ENCODE measurements at regions not wholly inside any gene's neighbourhood (a gene's known extent, or its start where the extent isn't known, plus 50 kb on each side); places are given as distances from the start of the nearest gene placed in this dataset.
"Not testable (repeated sequence)": the region's sequence is repeated elsewhere in the genome, so short reads cannot be mapped to it uniquely, and the experiment has no call there.

DNA sequence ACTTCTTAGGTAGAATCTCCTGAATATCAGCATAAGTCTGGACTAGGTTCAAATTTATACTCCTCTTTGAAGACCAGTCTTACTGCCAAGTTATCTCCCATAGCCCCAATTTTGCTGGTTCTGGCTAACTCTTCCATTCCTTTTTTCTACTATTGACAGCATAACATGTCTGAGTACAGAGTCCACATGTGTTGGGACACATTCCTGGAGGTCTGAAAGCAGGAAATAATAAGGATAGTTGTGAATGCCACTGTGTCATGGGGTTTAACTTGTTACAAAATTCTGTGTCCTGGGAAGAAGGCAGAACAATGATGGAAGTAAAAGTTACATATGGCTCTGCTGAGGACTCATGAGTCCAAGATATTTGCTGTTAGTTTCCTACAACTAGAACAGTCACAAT, 57.4 kb upstream of the ZBTB20 start:
- no peaks in the 10 kb centered on the region for H3K9me3 ChIP-seq (replicated peaks in 1 of 11)
- H3K4me1 ChIP-seq: no peaks in the 10 kb centered on the region
- H3K27me3 ChIP-seq: no peaks in the 10 kb centered on the region
- H3K36me3 ChIP-seq: no peaks in the 10 kb centered on the region
- H3K4me3 ChIP-seq: no peak overlapping the region
- no peak for TF ChIP-seq Cebpa-rat (IDR thresholded peaks at IDR 0.05)
- no peak overlapping the region for H3K27ac ChIP-seq
- H4K20me1 ChIP-seq: no peaks in the 10 kb centered on the region
- H3K9ac ChIP-seq: no peak overlapping the region
- H3K4me2 ChIP-seq: no peak overlapping the region

DNA sequence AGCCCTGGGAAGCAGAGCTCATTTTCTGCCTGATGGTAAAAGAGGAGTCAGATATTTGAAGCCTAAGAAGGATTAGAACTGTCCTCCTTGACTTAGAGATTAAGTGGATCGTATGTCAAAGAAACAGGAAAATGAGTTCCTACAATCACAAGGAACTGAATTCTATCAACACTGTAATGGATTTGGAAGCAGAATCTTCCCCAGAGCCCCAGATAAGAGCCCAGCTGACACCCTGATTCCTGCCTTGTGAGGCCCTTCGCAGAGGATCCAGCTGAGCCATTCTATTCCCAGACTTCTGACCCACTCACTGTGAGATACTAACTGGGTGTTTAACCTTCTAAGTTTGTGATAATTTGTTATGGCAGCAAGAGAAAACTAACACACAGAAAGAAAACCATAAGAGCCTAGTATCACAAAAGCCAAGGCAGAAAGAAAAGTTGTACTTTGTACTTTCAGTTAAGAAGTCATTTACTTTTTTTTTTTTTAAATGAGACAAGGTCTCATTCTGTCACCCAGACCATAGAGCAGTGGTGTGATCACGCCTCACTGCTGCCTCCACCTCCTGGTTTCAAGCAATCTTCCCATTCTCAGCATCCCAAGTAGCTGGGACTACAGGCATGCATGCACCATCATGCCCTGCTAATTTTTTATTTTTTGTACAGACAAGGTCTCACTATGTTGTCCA, 61.1 kb upstream of the ZBTB20 start:
- Histone ChIP-seq H3K4me2 (no peak overlapping the region), H3K9ac (no peak overlapping the region), H3K9me3 (replicated peaks in 1 of 11) (no peaks in the 10 kb centered on the region), H3K4me3 (no peak overlapping the region), H3K27ac (no peak overlapping the region), H4K20me1 (no peaks in the 10 kb centered on the region), H3K4me1 (peaks cover 0 to 13% (median 0%) of the 10 kb centered on the region in 10 experiments; a peak in 1 of 20 replicates), H3K27me3 (no peaks in the 10 kb centered on the region), H3K36me3 (no peaks in the 10 kb centered on the region)
- TF ChIP-seq Cebpa-rat (IDR thresholded peaks at IDR 0.05): no peak

DNA sequence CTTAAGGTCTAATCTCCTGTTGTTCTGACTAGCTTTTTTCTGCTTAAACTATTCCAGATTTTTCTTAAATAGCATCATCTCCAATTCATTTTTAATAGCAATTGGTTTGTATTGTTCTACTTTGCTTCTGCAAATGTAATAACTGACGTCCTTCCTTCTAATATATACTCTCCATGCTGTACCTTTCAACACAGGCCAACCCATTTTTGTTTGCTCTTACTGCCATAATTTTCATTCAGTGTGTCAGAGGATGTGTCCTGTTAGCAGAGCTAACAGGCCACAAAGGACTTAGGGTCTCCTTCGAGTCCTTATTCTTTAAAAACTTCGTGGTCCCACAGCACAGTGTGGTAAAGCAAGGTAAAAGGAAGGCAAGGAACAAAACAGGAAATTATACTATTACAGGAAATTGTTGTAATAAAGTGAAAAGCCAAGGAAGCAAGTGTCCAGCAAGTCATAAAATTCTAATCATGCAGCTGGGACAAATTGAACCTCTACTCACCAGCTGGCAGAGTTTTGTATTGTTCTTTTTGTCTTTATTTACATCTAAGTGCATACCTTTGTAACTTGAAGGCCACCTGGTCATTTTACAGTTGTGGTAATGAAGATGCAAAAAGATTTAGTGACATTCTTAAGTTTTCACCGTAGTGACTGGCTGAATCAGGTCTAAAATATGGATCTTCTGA, 64.9 kb upstream of the ZBTB20 start:
- H3K4me1 ChIP-seq: peaks cover 0 to 13% (median 0%) of the 10 kb centered on the region in 10 experiments; a peak in 1 of 20 replicates
- no peaks in the 10 kb centered on the region for H3K27me3 ChIP-seq
- H4K20me1 ChIP-seq: no peaks in the 10 kb centered on the region
- no peaks in the 10 kb centered on the region for H3K9me3 ChIP-seq (replicated peaks in 1 of 11)
- no peak for TF ChIP-seq Cebpa-rat (IDR thresholded peaks at IDR 0.05)
- H3K36me3 ChIP-seq: no peaks in the 10 kb centered on the region
- H3K27ac ChIP-seq: no peak overlapping the region
- H3K9ac ChIP-seq: no peak overlapping the region
- H3K4me2 ChIP-seq: no peak overlapping the region
- no peak overlapping the region for H3K4me3 ChIP-seq

GRCh38 chr3:115212615-115213014, 65.5 kb upstream of the ZBTB20 start:
- Histone ChIP-seq H3K36me3 (no peaks in the 10 kb centered on the region), H3K9ac (no peak overlapping the region), H3K27ac (no peak overlapping the region), H3K4me2 (no peak overlapping the region), H3K9me3 (replicated peaks in 1 of 11) (no peaks in the 10 kb centered on the region), H4K20me1 (no peaks in the 10 kb centered on the region), H3K4me3 (no peak overlapping the region), H3K4me1 (peaks cover 0 to 13% (median 0%) of the 10 kb centered on the region in 10 experiments; a peak in 2 of 20 replicates), H3K27me3 (no peaks in the 10 kb centered on the region)
- no peak for TF ChIP-seq Cebpa-rat (IDR thresholded peaks at IDR 0.05)

DNA sequence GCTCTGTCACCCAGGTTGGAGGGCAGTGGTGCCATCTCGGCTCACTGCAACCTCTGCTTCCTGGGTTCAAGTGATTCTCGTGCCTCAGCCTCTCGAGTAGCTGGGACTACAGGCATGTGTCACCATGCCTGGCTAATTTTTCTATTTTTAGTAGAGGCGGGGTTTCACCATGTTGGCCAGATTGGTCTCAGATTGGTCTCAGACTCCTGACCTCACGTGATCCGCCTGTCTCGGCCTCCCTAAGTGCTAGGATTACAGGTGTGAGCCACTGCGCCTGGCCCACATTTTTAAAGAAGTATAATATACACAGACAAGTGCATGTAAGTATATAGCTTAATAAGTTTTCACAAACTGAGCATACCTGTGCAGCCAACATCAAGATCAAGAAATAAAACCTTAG, 66.0 kb upstream of the ZBTB20 start:
- not testable (repeated sequence) for H3K27me3 ChIP-seq; H3K4me2 ChIP-seq; H3K9ac ChIP-seq; H4K20me1 ChIP-seq; H3K4me3 ChIP-seq; H3K27ac ChIP-seq; H3K36me3 ChIP-seq; H3K9me3 ChIP-seq (replicated peaks in 1 of 11)
- H3K4me1 ChIP-seq: peaks cover 0 to 17% (median 0%) of the 10 kb centered on the region in 10 experiments; a peak in 4 of 20 replicates

GRCh38 chr3:115217292-115217677, 70.2 kb upstream of the ZBTB20 start:
- Histone ChIP-seq H3K36me3 (no peaks in the 10 kb centered on the region), H3K4me2 (no peak overlapping the region), H3K27me3 (no peaks in the 10 kb centered on the region), H3K4me3 (no peak overlapping the region), H3K9ac (no peak overlapping the region), H3K4me1 (peaks cover 0 to 19% (median 0%) of the 10 kb centered on the region in 10 experiments; a peak in 4 of 20 replicates), H3K9me3 (replicated peaks in 1 of 11) (no peaks in the 10 kb centered on the region), H3K27ac (no peak overlapping the region), H4K20me1 (no peaks in the 10 kb centered on the region)
- TF ChIP-seq Cebpa-rat (IDR thresholded peaks at IDR 0.05): no peak

- H3K9me3 ChIP-seq (replicated peaks in 1 of 11): no peaks in the 10 kb centered on the region
- H3K36me3 ChIP-seq: no peaks in the 10 kb centered on the region
- no peaks in the 10 kb centered on the region for H4K20me1 ChIP-seq
- TF ChIP-seq Cebpa-rat (IDR thresholded peaks at IDR 0.05): no peak
- no peak overlapping the region for H3K27ac ChIP-seq
- H3K27me3 ChIP-seq: no peaks in the 10 kb centered on the region
- H3K4me3 ChIP-seq: no peak overlapping the region
- H3K4me1 ChIP-seq: peaks cover 0 to 14% (median 0%) of the 10 kb centered on the region in 10 experiments; a peak in 3 of 20 replicates
- no peak overlapping the region for H3K9ac ChIP-seq
- H3K4me2 ChIP-seq: peak overlapping the region in 2 of 11 experiments; percentile 8 to 52; a peak in 2 of 22 replicates
Observed at GRCh38 chr3:115217678-115218451, 70.8 kb upstream of the ZBTB20 start.

- H3K4me2 ChIP-seq: no peak overlapping the region
- peaks cover 0 to 11% (median 0%) of the 10 kb centered on the region in 10 experiments; a peak in 3 of 20 replicates for H3K4me1 ChIP-seq
- no peak overlapping the region for H3K27ac ChIP-seq
- no peak; a peak in 1 of 22 replicates for TF ChIP-seq Cebpa-rat (IDR thresholded peaks at IDR 0.05)
- H3K36me3 ChIP-seq: no peaks in the 10 kb centered on the region
- no peak overlapping the region for H3K9ac ChIP-seq
- H3K27me3 ChIP-seq: no peaks in the 10 kb centered on the region
- no peak overlapping the region for H3K4me3 ChIP-seq
- H3K9me3 ChIP-seq (replicated peaks in 1 of 11): no peaks in the 10 kb centered on the region
- no peaks in the 10 kb centered on the region for H4K20me1 ChIP-seq
Observed at GRCh38 chr3:115218859-115219258, 71.8 kb upstream of the ZBTB20 start.

- no peak overlapping the region for H3K9ac ChIP-seq
- H3K4me1 ChIP-seq: no peaks in the 10 kb centered on the region
- no peaks in the 10 kb centered on the region for H3K36me3 ChIP-seq
- H3K4me2 ChIP-seq: no peak overlapping the region
- no peak for TF ChIP-seq Cebpa-rat (IDR thresholded peaks at IDR 0.05)
- no peak overlapping the region for H3K4me3 ChIP-seq
- no peaks in the 10 kb centered on the region for H4K20me1 ChIP-seq
- H3K9me3 ChIP-seq (replicated peaks in 1 of 11): no peaks in the 10 kb centered on the region
- H3K27me3 ChIP-seq: no peaks in the 10 kb centered on the region
- H3K27ac ChIP-seq: no peak overlapping the region
Observed at GRCh38 chr3:115224687-115225086, 77.6 kb upstream of the ZBTB20 start.
